Astrocyte of the spinal cord (primary cell): ENCODE measurements at regions not wholly inside any gene's neighbourhood (a gene's known extent, or its start where the extent isn't known, plus 50 kb on each side); places are given as distances from the start of the nearest gene placed in this dataset.

Experiments used
- DNase-seq: peaks from one replicate; pipeline ENCODE4 v3.0.0; 2011; ENCODE audit warnings: low read depth, low spot score
- H3K4me3 ChIP-seq: 2 replicates; pipeline ENCODE4 v1.5.1; 2011; ENCODE audit warnings: low read depth, mild to moderate bottlenecking, low read length, moderate library complexity
- in situ Hi-C: cut with HindIII; loops from 2 replicates; pipeline ENCODE4 v1.10.0; 2017; ENCODE audit warnings: low sequenced_read_pairs
- TF ChIP-seq, protein P1 (sequence below): IDR thresholded peaks from 2 replicates; pipeline ENCODE4 v1.5.1; 2012; ENCODE audit warnings: low read depth, mild to moderate bottlenecking, low read length, inconsistent platforms

- no peak for DNase-seq
- TF ChIP-seq, protein P1, sequence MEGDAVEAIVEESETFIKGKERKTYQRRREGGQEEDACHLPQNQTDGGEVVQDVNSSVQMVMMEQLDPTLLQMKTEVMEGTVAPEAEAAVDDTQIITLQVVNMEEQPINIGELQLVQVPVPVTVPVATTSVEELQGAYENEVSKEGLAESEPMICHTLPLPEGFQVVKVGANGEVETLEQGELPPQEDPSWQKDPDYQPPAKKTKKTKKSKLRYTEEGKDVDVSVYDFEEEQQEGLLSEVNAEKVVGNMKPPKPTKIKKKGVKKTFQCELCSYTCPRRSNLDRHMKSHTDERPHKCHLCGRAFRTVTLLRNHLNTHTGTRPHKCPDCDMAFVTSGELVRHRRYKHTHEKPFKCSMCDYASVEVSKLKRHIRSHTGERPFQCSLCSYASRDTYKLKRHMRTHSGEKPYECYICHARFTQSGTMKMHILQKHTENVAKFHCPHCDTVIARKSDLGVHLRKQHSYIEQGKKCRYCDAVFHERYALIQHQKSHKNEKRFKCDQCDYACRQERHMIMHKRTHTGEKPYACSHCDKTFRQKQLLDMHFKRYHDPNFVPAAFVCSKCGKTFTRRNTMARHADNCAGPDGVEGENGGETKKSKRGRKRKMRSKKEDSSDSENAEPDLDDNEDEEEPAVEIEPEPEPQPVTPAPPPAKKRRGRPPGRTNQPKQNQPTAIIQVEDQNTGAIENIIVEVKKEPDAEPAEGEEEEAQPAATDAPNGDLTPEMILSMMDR = no peak
- in situ Hi-C loops = no loop called here
- no peak overlapping the region for H3K4me3 ChIP-seq
Observed at GRCh38 chr12:85573635-85574214, 262.5 kb downstream of the RASSF9 start.

- TF ChIP-seq, protein P1 = no peak
- in situ Hi-C loops = no loop called here
- H3K4me3 ChIP-seq = no peak overlapping the region
- no peak for DNase-seq
Observed at GRCh38 chr12:85574291-85574690, 261.9 kb downstream of the RASSF9 start.

DNA sequence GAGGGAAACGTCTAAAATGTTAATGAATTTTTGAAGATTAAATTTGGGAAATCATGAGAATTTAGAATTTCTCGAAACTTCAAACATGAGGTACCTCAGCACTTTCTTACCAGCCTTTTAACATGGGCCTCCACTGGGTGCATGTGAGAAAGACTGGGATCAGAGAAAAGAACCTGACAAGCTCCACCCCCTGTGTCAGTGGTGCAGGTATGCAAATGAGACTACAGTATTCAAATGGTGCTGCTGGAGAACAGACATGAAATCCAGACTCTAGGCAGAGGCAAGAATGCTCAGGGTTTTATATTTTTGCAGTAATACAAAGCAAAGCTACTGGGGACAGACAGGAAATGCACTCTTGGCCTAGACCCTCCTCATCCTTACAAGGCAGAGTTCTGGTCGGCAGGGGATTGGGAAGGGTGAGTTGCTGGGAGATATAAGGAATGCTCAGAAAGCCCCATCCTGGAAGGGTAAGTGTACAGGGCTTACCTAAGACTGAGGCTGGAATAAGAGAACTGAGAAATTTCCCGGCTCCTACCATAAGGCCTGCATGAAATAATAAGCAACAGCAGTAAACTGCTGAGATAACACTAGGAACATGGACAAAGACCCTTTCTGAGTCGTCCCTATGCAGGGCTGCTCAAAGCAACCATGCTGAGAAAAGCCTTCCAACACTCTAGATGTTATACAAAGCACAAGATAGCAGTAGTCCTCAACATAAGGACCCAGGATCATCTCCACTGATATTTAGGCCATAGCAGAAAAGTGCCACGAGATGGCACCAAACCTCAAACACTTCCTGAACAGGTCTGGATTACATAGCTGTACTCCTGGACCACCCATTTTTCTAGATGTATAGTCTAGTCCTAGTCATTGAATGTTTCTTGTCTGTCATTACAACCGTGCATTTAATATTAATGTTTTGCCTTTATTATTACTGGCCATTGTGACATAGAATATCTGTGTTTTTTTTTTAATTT is 260.8 kb downstream of the RASSF9 start:
- DNase-seq = peak; percentile 69
- TF ChIP-seq, protein P1 = peak; percentile 80
- in situ Hi-C loops = no loop called here

GRCh38 chr12:85580562-85581168 is 255.5 kb downstream of the RASSF9 start:
- TF ChIP-seq, protein P1 = no peak
- H3K4me3 ChIP-seq = no peak overlapping the region
- no peak for DNase-seq
- in situ Hi-C loops = no loop called here

More for the DNA sequence above, 260.8 kb downstream of the RASSF9 start:
- H3K4me3 ChIP-seq = no peak overlapping the region

- H3K4me3 ChIP-seq = no peak overlapping the region
- TF ChIP-seq, protein P1 = no peak
- no peak for DNase-seq
- in situ Hi-C loops = no loop called here
Observed at GRCh38 chr12:85587158-85587557, 249.1 kb downstream of the RASSF9 start.

DNA sequence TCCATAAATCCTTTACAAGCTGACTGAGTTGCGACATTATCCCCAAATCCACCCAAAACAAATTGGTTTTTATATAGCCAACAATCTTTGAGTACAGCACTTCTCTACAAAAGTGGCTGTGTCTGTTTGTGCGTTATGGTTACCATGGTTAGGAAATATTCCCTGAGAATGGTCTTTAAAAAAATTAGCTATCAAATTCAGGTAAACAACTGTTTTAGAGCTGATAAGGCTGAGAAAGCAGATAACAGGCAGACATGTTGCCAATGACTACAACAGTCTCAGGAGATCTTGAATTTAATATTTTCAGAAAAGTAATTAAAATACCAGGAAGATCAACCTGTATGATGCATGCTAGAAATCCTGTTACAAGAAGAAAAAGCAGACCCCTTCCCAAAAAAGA is 248.0 kb downstream of the RASSF9 start:
- TF ChIP-seq, protein P1 = no peak
- DNase-seq = no peak
- no peak overlapping the region for H3K4me3 ChIP-seq
- in situ Hi-C loops = no loop called here
